ENCODE measurements at regions not wholly inside any gene's neighbourhood (a gene's known extent, or its start where the extent isn't known, plus 50 kb on each side); places are given as distances from the start of the nearest gene placed in this dataset.

GRCh38 chr2:118443596-118443995 lies 355.3 kb downstream of the INSIG2 start:
- Histone ChIP-seq H3K4me1 (ENCODE audit: insufficient read depth, low read length) (peaks cover 18% of the 10 kb centered on the region), H3K27me3 (ENCODE audit: insufficient read depth, low read length) (no peaks in the 10 kb centered on the region), H3K36me3 (ENCODE audit: insufficient read depth, low read length) (no peaks in the 10 kb centered on the region), H2AFZ (ENCODE audit: low read depth, low read length) (no peak overlapping the region), H3K4me3 (ENCODE audit: insufficient read depth, low read depth, low read length) (no peak overlapping the region), H3K4me2 (ENCODE audit: low read length) (peak overlapping the region; percentile 35), H4K20me1 (ENCODE audit: insufficient read depth, low read length) (no peaks in the 10 kb centered on the region), H3K79me2 (ENCODE audit: insufficient read depth, low read length) (no peaks in the 10 kb centered on the region), H3K9me3 (ENCODE audit: insufficient read depth, low read depth, low read length) (no peaks in the 10 kb centered on the region), H3K27ac (ENCODE audit: low read depth, low read length) (no peak overlapping the region), H3K9ac (ENCODE audit: low read length) (no peak overlapping the region)
- FAIRE-seq (peak; percentile 99), DNase-seq (ENCODE audit: low read depth) (peak; percentile 92)
- Mint-ChIP-seq H3K36me3 (ENCODE audit: low read depth, unreplicated experiment) (no peaks in the 10 kb centered on the region), H3K4me1 (ENCODE audit: low read depth, unreplicated experiment) (peaks cover 24% of the 10 kb centered on the region), H3K4me3 (ENCODE audit: unreplicated experiment) (no peak overlapping the region), H3K9me3 (ENCODE audit: unreplicated experiment) (peaks cover 5% of the 10 kb centered on the region), H3K27ac (ENCODE audit: unreplicated experiment) (peak overlapping the region; percentile 53), H3K27me3 (ENCODE audit: low read depth, unreplicated experiment) (no peaks in the 10 kb centered on the region)
- TF ChIP-seq CTCF (IDR thresholded peaks at IDR 0.05; ENCODE audit: insufficient read depth, low read depth, low read length), result no peak

- Mint-ChIP-seq H3K27ac (ENCODE audit: unreplicated experiment) (no peak overlapping the region), H3K9me3 (ENCODE audit: unreplicated experiment) (peaks cover 5% of the 10 kb centered on the region), H3K27me3 (ENCODE audit: low read depth, unreplicated experiment) (no peaks in the 10 kb centered on the region), H3K4me3 (ENCODE audit: unreplicated experiment) (no peak overlapping the region), H3K36me3 (ENCODE audit: low read depth, unreplicated experiment) (no peaks in the 10 kb centered on the region), H3K4me1 (ENCODE audit: low read depth, unreplicated experiment) (peaks cover 24% of the 10 kb centered on the region)
- peak; percentile 34 for FAIRE-seq
- no peak for DNase-seq (ENCODE audit: low read depth)
- Histone ChIP-seq H3K9ac (ENCODE audit: low read length) (no peak overlapping the region), H3K9me3 (ENCODE audit: insufficient read depth, low read depth, low read length) (no peaks in the 10 kb centered on the region), H3K4me1 (ENCODE audit: insufficient read depth, low read length) (peaks cover 18% of the 10 kb centered on the region), H3K4me2 (ENCODE audit: low read length) (no peak overlapping the region), H2AFZ (ENCODE audit: low read depth, low read length) (no peak overlapping the region), H3K4me3 (ENCODE audit: insufficient read depth, low read depth, low read length) (no peak overlapping the region), H3K27me3 (ENCODE audit: insufficient read depth, low read length) (no peaks in the 10 kb centered on the region), H3K36me3 (ENCODE audit: insufficient read depth, low read length) (no peaks in the 10 kb centered on the region), H3K27ac (ENCODE audit: low read depth, low read length) (no peak overlapping the region), H4K20me1 (ENCODE audit: insufficient read depth, low read length) (no peaks in the 10 kb centered on the region), H3K79me2 (ENCODE audit: insufficient read depth, low read length) (no peaks in the 10 kb centered on the region)
- TF ChIP-seq EZH2 (IDR thresholded peaks at IDR 0.05; ENCODE audit: insufficient read depth, low read length) (no peak), CTCF (IDR thresholded peaks at IDR 0.05; ENCODE audit: insufficient read depth, low read depth, low read length) (no peak)
These were observed 354.8 kb downstream of the INSIG2 start for GRCh38 chr2:118442996-118443553.

GRCh38 chr2:118442046-118442445 lies 353.8 kb downstream of the INSIG2 start:
- no peak overlapping the region for H3K4me3 ChIP-seq (ENCODE audit: insufficient read depth, low read depth, low read length)
- H3K36me3 ChIP-seq (ENCODE audit: insufficient read depth, low read length), result no peaks in the 10 kb centered on the region
- H3K9me3 Mint-ChIP-seq (ENCODE audit: unreplicated experiment), result peaks cover 5% of the 10 kb centered on the region
- no peaks in the 10 kb centered on the region for H4K20me1 ChIP-seq (ENCODE audit: insufficient read depth, low read length)
- no peak overlapping the region for H3K9ac ChIP-seq (ENCODE audit: low read length)
- no peaks in the 10 kb centered on the region for H3K27me3 ChIP-seq (ENCODE audit: insufficient read depth, low read length)
- no peaks in the 10 kb centered on the region for H3K27me3 Mint-ChIP-seq (ENCODE audit: low read depth, unreplicated experiment)
- no peak overlapping the region for H3K27ac ChIP-seq (ENCODE audit: low read depth, low read length)
- no peaks in the 10 kb centered on the region for H3K36me3 Mint-ChIP-seq (ENCODE audit: low read depth, unreplicated experiment)
- H3K27ac Mint-ChIP-seq (ENCODE audit: unreplicated experiment), result peak overlapping the region; percentile 5
- H3K4me3 Mint-ChIP-seq (ENCODE audit: unreplicated experiment), result no peak overlapping the region
- H3K4me1 Mint-ChIP-seq (ENCODE audit: low read depth, unreplicated experiment), result peaks cover 31% of the 10 kb centered on the region
- no peaks in the 10 kb centered on the region for H3K79me2 ChIP-seq (ENCODE audit: insufficient read depth, low read length)
- H3K4me1 ChIP-seq (ENCODE audit: insufficient read depth, low read length), result peaks cover 18% of the 10 kb centered on the region
- DNase-seq (ENCODE audit: low read depth) (no peak), FAIRE-seq (no peak)
- no peaks in the 10 kb centered on the region for H3K9me3 ChIP-seq (ENCODE audit: insufficient read depth, low read depth, low read length)
- no peak overlapping the region for H2AFZ ChIP-seq (ENCODE audit: low read depth, low read length)
- no peak overlapping the region for H3K4me2 ChIP-seq (ENCODE audit: low read length)
- no peak for TF ChIP-seq CTCF (IDR thresholded peaks at IDR 0.05; ENCODE audit: insufficient read depth, low read depth, low read length)
- TF ChIP-seq EZH2 (IDR thresholded peaks at IDR 0.05; ENCODE audit: insufficient read depth, low read length), result no peak
